ENCODE measurements at regions not wholly inside any gene's neighbourhood (a gene's known extent, or its start where the extent isn't known, plus 50 kb on each side); places are given as distances from the start of the nearest gene placed in this dataset.
"Not testable (repeated sequence)": the region's sequence is repeated elsewhere in the genome, so short reads cannot be mapped to it uniquely, and the experiment has no call there.

DNA sequence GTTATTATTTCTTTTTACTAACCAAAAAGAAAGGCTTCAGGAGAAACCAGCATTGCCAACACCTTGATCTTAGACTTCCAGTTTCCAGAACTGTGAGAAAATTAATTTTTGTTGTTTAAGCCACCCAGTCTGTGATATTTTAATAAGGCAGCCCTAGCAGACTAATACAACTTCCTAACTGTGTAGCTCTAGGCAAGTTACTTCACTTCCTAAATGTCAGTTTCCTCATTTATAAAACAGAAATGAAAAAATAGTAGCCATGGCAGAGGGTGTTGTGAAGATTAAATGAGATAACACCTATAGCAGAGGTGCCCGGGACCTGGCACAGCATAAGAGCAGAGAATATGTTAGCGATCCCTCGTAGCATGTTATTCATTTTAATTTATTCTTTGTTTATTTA, 66.6 kb upstream of the HAND1 start:
- no peak for DNase-seq (ENCODE audit: low spot score)

DNA sequence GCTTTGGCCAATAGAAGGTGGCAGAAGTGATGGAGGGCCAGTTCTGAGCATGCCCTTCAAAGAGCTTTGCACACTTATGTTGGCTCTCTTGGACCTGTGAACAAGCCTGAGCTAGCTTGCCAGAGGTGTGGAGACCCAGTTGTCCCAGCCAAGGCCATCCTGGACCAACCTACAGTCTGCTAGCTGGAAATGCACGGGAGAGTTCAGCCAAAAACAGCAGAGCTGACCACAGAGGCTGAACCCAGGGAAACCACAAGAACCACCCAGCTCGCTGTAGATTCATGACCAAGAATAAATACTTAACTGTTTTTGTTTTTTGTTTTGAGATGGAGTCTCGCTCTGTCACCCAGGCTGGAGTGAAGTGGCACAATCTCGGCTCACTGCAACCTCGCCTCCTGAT, 65.4 kb upstream of the HAND1 start:
- DNase-seq (ENCODE audit: low spot score) = no peak

DNA sequence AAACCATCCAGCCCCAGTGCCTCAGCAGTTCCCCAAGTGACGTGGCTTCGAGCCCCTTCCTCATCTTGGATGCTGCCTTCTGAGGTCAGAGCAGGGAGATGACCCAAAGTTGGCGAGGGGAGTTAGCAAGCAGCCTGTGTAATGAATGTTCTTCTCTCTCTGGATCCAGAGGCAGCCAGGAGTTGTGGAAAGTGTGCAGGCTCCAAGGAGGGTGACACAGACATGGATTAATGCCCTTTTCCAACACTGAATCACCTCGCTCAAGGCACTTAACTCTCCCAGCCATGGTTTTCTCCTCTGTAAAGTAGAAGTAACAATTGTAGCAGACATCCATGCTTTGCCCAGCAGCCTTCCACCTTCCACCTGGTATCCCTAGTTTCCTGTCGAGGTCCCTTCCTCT, 64.6 kb upstream of the HAND1 start:
- DNase-seq (ENCODE audit: low spot score) = no peak

DNA sequence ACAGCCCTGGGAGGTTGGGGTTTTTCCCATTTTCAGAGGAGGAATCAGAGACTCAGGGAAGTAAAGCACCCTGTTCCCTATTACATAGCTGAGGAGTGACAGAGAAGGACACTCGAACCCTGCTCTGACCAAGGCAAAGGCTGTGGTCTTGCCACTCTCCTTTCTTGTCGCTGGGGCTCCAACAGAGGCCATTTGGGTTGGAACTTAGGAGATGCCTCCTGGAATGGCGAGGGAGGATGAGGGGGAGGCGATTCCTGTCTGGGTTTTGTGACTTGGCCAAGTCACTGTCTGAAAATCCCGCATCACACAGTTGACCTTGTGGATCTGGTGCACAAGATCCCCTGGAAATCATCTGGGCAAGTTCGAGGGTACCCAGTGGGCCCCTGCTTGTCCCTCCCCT, 64.0 kb upstream of the HAND1 start:
- DNase-seq (ENCODE audit: low spot score) = no peak

DNA sequence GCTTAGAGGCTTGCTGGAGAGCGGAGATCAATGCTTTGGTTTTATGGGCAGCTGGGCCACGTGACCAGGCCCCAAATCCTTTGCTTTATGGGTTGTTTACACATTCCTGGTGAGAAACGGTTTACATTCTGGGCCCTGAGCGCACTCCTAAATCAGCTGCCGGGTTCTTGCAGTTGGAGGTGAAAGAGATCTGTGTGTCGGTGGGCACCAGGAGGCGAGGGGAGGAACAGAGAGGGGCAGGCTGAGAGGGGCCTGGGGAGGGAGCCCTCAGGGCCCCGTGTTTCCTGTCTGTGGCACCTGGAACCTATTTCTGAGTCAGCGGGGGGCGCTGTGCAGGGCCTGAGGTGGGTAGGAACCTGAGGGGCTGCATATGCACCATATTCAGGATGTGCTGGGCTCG, 63.5 kb upstream of the HAND1 start:
- DNase-seq (ENCODE audit: low spot score) = no peak

DNA sequence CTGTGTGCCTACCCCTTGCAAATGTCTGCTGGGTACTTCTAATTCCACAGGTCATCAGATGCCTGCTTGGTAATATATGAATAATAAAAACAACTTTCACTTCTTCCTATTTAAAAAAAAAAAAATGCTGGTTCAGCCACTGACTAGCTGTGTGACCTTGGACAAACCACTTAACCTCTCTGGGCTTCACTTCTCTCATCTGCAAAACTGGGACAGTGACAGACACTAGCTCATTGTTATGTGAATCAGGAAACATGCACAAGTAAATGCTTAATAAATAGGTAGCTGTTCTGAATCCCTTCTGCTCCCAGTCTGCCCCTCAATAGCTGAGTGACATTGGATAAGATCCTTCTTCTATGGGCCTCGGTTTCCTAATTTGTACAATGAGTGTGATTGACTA, 62.6 kb upstream of the HAND1 start:
- DNase-seq (ENCODE audit: low spot score) = no peak

DNA sequence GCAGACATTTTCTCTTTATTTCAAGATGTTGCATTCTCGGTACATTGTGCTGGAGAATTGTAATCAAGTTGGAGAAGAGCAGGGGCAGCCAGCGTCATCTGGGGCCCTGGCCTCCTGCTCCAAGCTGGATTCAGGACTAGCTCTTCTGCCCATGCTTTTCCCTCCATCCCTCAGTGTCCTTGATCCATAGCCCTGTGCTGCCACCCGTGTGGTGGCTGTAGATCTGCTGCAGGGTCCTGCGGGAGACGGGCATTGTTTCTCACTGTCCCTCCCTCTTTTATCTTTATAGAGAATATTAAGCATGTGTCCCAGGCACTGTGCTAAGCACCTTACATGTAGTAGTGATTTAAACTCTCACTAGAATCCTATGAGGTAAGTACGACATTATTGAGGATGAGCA, 60.5 kb upstream of the HAND1 start:
- no peak for DNase-seq (ENCODE audit: low spot score)

DNA sequence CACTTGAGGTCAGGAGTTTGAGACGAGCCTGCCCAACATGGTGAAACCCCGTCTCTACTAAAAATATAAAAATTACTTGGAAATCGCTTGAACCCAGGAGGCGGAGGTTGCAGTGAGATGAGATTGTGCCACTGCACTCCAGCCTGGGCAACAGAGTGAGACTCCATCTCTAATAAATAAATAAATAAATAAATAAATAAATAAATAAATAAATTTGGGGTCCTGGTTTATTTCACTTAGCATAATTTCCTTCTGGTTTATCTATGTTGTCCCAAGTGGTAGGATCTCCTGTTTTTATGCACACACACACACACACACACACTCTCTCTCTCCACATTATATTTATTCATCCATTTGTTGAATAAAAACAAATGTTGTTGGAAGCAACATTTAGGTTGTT, 58.4 kb upstream of the HAND1 start:
- DNase-seq (ENCODE audit: low spot score) = not testable (repeated sequence)

DNA sequence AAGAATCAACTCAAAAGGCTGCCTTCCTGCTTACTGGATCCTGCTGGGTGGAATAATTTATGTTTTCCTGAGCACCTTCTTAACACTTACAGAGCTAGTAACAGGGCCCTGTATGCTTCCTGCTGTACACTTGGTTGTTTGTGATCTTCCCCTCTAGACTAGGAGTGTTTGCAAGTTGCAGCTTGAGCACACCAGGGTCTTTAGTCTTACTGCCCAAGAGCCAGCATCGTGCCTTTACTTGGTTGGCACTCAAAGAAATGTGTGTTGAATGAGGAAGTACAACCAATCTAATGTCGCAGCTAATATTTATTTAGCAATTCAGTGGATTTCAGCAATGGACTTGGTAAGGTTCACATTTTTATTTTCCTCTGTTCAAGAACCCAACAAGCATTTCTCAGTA, 57.5 kb upstream of the HAND1 start:
- no peak for DNase-seq (ENCODE audit: low spot score)

DNA sequence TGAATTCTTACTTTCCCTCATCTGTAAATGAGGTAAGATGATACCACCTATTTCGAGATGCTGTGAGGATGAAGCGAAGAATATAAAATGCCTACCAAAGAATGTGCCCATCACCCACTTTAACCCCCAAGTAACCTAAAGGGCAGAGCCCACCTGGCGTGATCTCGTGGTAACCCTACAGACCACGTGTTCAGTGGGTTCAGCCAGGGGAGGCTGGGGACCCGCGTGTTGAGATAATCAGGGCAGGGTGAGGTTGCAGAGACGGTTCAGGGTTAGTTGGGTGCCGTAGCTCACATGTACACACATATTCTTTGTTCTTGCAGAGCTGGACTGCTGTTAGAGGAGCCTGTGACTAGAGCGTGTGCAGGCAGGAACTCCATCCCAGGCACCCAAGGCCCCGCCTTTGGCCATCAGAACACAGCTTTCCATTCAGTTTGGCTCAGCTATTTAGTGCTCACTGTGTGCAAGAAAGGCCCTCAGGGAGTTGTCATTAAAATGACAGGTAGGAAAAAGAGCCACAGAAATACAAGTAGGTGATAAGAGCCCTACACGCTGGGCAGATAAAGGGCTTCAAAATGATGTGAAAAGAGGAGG, 56.5 kb upstream of the HAND1 start:
- DNase-seq (ENCODE audit: low spot score) = no peak

DNA sequence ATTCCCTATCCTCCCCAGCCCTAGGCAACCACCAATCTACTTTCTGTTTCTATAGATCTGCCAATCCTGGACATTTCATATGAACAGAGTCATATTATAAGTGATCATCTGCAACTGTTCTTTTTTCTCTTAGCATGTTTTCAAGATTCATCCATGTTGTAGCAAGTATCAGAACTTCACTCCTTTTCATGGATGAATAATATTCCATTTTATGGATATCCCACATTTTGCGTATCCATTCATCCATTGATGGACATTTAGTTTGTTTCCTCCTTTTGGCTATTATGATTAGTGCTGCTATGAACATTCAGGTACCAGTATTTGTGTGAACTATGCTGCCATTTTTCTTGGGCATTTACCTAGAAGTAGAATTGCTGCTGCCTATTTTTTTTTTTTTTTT, 51.3 kb upstream of the HAND1 start:
- no peak for DNase-seq (ENCODE audit: low spot score)

DNA sequence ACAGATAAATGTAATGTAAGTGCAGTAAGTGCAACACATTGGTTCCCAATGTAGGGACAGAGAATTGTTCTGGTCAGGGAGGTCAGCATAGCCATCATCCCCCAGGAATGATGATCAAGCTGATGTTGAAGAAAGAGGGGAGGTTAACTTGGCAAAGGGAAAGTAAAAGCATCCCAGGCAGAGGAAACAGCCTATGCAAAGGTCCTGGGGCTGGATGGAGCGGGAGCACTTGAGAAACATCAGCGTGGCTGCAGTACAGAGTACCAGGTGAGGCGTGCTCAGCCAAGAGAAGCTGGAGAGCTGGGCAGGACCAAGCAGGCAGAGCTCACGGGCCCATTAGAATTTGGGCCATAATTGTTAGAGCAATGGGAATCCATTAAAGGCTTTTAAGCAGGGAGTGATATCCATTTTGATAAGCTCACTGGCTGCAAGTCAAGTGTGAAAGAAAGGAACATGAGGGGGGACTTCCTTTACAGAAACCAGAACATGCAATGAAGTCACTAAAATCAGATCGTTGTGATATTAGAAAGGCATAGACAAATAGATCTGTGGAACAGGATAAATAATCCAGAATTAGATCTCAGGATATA, 50.1 kb upstream of the HAND1 start:
- DNase-seq (ENCODE audit: low spot score) = no peak
